Spleen (tissue), 11 donors: ENCODE measurements at regions not wholly inside any gene's neighbourhood (a gene's known extent, or its start where the extent isn't known, plus 50 kb on each side); places are given as distances from the start of the nearest gene placed in this dataset.
A peak's percentile ranks its signal among the peaks of the same experiment; 100 is the strongest.

Source experiments
- DNase-seq: peaks from one replicate; pipeline ENCODE4 v3.0.0-alpha.2; 2020
- H3K27ac ChIP-seq, 8 donors: fragments of 200-600 bp; sonication (generic) in 7 of 8; 1 replicate in 4 of 8; 2 replicates in 4 of 8; pipeline versions ENCODE4 v1.5.0 to v1.8.0; 2016 to 2021; ENCODE audit warnings: inconsistent platforms in 4 of 8, mild to moderate bottlenecking in 4 of 8, moderate library complexity in 1 of 8
- H3K27me3 ChIP-seq, 7 donors: fragments of 200-600 bp; sonication (generic) in 6 of 7; replicated peaks in 1 of 7; 1 replicate in 4 of 7; 2 replicates in 3 of 7; pipeline versions ENCODE4 v1.5.0 to v1.8.0; 2016 to 2021; ENCODE audit warnings: inconsistent platforms in 3 of 7, mild to moderate bottlenecking in 1 of 7
- H3K36me3 ChIP-seq, 6 donors: fragments of 200-600 bp; sonication (generic) in 5 of 6; 1 replicate in 4 of 6; 2 replicates in 2 of 6; pipeline versions ENCODE4 v1.5.0 to v1.8.0; 2016 to 2021; ENCODE audit warnings: inconsistent platforms in 2 of 6
- H3K4me1 ChIP-seq, 6 donors: fragments of 200-600 bp; sonication (generic) in 5 of 6; 1 replicate in 3 of 6; 2 replicates in 3 of 6; pipeline versions ENCODE4 v1.5.0 to v1.8.0; 2016 to 2021; ENCODE audit warnings: inconsistent platforms in 3 of 6
- H3K4me3 ChIP-seq, 8 donors: fragments of 200-600 bp; sonication (generic) in 7 of 8; 1 replicate in 4 of 8; 2 replicates in 4 of 8; pipeline versions ENCODE4 v1.5.0 to v1.8.0; 2016 to 2021; ENCODE audit warnings: inconsistent platforms in 4 of 8, mild to moderate bottlenecking in 4 of 8, moderate library complexity in 2 of 8
- H3K9me3 ChIP-seq, 8 donors: fragments of 200-600 bp; sonication (generic) in 7 of 8; 1 replicate in 4 of 8; 2 replicates in 4 of 8; pipeline versions ENCODE4 v1.5.0 to v1.8.0; 2016 to 2021; ENCODE audit warnings: inconsistent platforms in 4 of 8
- CTCF ChIP-seq, 11 experiments: fragments of 200-600 bp in 7 of 11; fragments of 450-650 bp in 4 of 11; sonication (generic) in 4 of 11; IDR thresholded peaks in 8 of 11; conservative IDR thresholded peaks in 3 of 11; 1 replicate in 7 of 11; 2 replicates in 4 of 11; pipeline versions ENCODE4 v1.4.0 to v1.8.0; 2016 to 2021; ENCODE audit warnings: antibody characterized with exemption in 11 of 11, inconsistent platforms in 4 of 11, mild to moderate bottlenecking in 1 of 11
- POLR2A ChIP-seq, 3 donors: fragments of 450-650 bp; IDR thresholded peaks; one replicate each; pipeline ENCODE4 v1.5.1; 2017; ENCODE audit warnings: antibody characterized with exemption in 3 of 3, mild to moderate bottlenecking in 1 of 3
- POLR2AphosphoS5 ChIP-seq, 3 donors: sonication (generic); formaldehyde crosslinking; IDR thresholded peaks; one replicate each; pipeline ENCODE4 v1.5.1; 2017; ENCODE audit warnings: antibody characterized with exemption in 3 of 3
- WGBS, 5 donors: extraction: QIAGEN DNeasy Blood & Tissue Kit in 3 of 5; methylation state at CpG; one replicate each; pipeline versions ENCODE4 v1.1.5 to v1.1.7; 2013 to 2018; 5-methylcytosine and 5-hydroxymethylcytosine counted together
- intact Hi-C: fragments of 100-400 bp; cut with DNase I; formaldehyde crosslinking; loops from one replicate; pipeline ENCODE4 v1.15.0; 2023; ENCODE audit warnings: low total_unique reads
- donor health status: healthy with polysubstance abuse.
- donor health status: DM: no; HTN: no; CAD: no; lungs with moderate emphysema.
- donor health status: DM: no; HTN: no; CAD: no.
- donor health status: Bipolar disorder and iron deficiency.
- donor health status: healthy.
- donor health status: DM: no; HTN: no; CAD: no.
- donor health status: DM: yes; HTN: yes; CAD: no.

GRCh38 chr4:32400870-32401269, 1680.7 kb downstream of the PCDH7 start:
- Histone ChIP-seq H3K9me3 (peaks cover 0 to 12% (median 0%) of the 10 kb centered on the region in 8 donors), H3K4me1 (no peaks in the 10 kb centered on the region), H3K4me3 (no peak overlapping the region), H3K36me3 (no peaks in the 10 kb centered on the region), H3K27ac (no peak overlapping the region), H3K27me3 (no peaks in the 10 kb centered on the region)
- intact Hi-C loops, result no loop called here
- TF ChIP-seq POLR2AphosphoS5 (IDR thresholded peaks at IDR 0.05) (no peak), CTCF (IDR thresholded peaks at IDR 0.05 in 8 of 11, conservative IDR thresholded peaks at IDR 0.05 in 3 of 11) (no peak), POLR2A (IDR thresholded peaks at IDR 0.05) (no peak)
- WGBS, 5 donors, result 94 to 98% (median 96%) methylated on average over 1 of the region's 1 CpG
- no peak for DNase-seq

- TF ChIP-seq POLR2A (IDR thresholded peaks at IDR 0.05) (no peak), POLR2AphosphoS5 (IDR thresholded peaks at IDR 0.05) (no peak), CTCF (IDR thresholded peaks at IDR 0.05 in 8 of 11, conservative IDR thresholded peaks at IDR 0.05 in 3 of 11) (no peak)
- DNase-seq, result no peak
- no peak overlapping the region for H3K27ac ChIP-seq
- H3K36me3 ChIP-seq, result no peaks in the 10 kb centered on the region
- peaks cover 0 to 23% (median 9%) of the 10 kb centered on the region in 8 donors for H3K9me3 ChIP-seq
- H3K4me3 ChIP-seq, result no peak overlapping the region
- intact Hi-C loops, result no loop called here
- WGBS, 5 donors, result 57 to 81% (median 80%) methylated on average over 3 of the region's 3 CpGs
- H3K4me1 ChIP-seq, result no peaks in the 10 kb centered on the region
- H3K27me3 ChIP-seq, result no peaks in the 10 kb centered on the region
Observed at GRCh38 chr4:32417113-32417704, 1697.0 kb downstream of the PCDH7 start.

- intact Hi-C loops, result no loop called here
- 82 to 93% (median 85%) methylated on average over 3 of the region's 3 CpGs for WGBS, 5 donors
Observed at GRCh38 chr4:32423267-32423666, 1703.1 kb downstream of the PCDH7 start.

GRCh38 chr4:32425243-32425642, 1705.1 kb downstream of the PCDH7 start:
- intact Hi-C loops, result no loop called here
- DNase-seq, result no peak
- TF ChIP-seq POLR2AphosphoS5 (IDR thresholded peaks at IDR 0.05) (no peak), CTCF (IDR thresholded peaks at IDR 0.05 in 8 of 11, conservative IDR thresholded peaks at IDR 0.05 in 3 of 11) (no peak), POLR2A (IDR thresholded peaks at IDR 0.05) (no peak)
- H3K4me1 ChIP-seq, result no peaks in the 10 kb centered on the region
- H3K27ac ChIP-seq, result no peak overlapping the region
- H3K4me3 ChIP-seq, result no peak overlapping the region
- WGBS, 5 donors, result 66 to 80% (median 73%) methylated on average over 3 of the region's 3 CpGs
- no peaks in the 10 kb centered on the region for H3K27me3 ChIP-seq
- no peaks in the 10 kb centered on the region for H3K36me3 ChIP-seq
- peaks cover 0 to 41% (median 29%) of the 10 kb centered on the region in 8 donors for H3K9me3 ChIP-seq

More at GRCh38 chr4:32423267-32423666, 1703.1 kb downstream of the PCDH7 start:
- Histone ChIP-seq H3K27me3 (no peaks in the 10 kb centered on the region), H3K4me1 (no peaks in the 10 kb centered on the region), H3K36me3 (no peaks in the 10 kb centered on the region), H3K27ac (no peak overlapping the region), H3K4me3 (no peak overlapping the region), H3K9me3 (peaks cover 0 to 41% (median 29%) of the 10 kb centered on the region in 8 donors)
- no peak for TF ChIP-seq POLR2A (IDR thresholded peaks at IDR 0.05)
- no peak for TF ChIP-seq CTCF (IDR thresholded peaks at IDR 0.05 in 8 of 11, conservative IDR thresholded peaks at IDR 0.05 in 3 of 11)
- no peak for TF ChIP-seq POLR2AphosphoS5 (IDR thresholded peaks at IDR 0.05)
- DNase-seq, result peak; percentile 39
